HEK293T (cell line): ENCODE measurements at regions not wholly inside any gene's neighbourhood (a gene's known extent, or its start where the extent isn't known, plus 50 kb on each side); places are given as distances from the start of the nearest gene placed in this dataset.

Source experiments
- ARNT ChIP-seq: fragments of 450-650 bp; IDR thresholded peaks from 2 replicates; pipeline ENCODE4 v1.6.1; 2017; ENCODE audit warnings: mild to moderate bottlenecking
- HDGF ChIP-seq: fragments of 450-650 bp; IDR thresholded peaks from 2 replicates; pipeline ENCODE4 v1.6.1; 2017; ENCODE audit warnings: antibody characterized with exemption, borderline replicate concordance
- SUZ12 ChIP-seq: fragments of 450-650 bp; IDR thresholded peaks from 2 replicates; pipeline ENCODE4 v1.6.1; 2016; ENCODE audit warnings: mild to moderate bottlenecking
- TARDBP ChIP-seq: fragments of 450-650 bp; IDR thresholded peaks from 2 replicates; pipeline ENCODE4 v1.6.1; 2016

- TF ChIP-seq TARDBP (no peak), SUZ12 (no peak), HDGF (no peak), ARNT (no peak)
These were observed 106.6 kb upstream of the ATP6AP2 start for GRCh38 chrX:40474205-40474626.
